Fibroblast of skin of left biceps (primary cell): ENCODE measurements at regions not wholly inside any gene's neighbourhood (a gene's known extent, or its start where the extent isn't known, plus 50 kb on each side); places are given as distances from the start of the nearest gene placed in this dataset.
"Not testable (repeated sequence)": the region's sequence is repeated elsewhere in the genome, so short reads cannot be mapped to it uniquely, and the experiment has no call there.

ENCODE experiments used
- DNase-seq, 2 experiments: peaks; one replicate each; pipeline ENCODE4 v3.0.0-alpha.2; 2013; ENCODE audit warnings: low read depth in 2 of 2

GRCh38 chr1:181257117-181257516 lies 168.6 kb downstream of the IER5 start:
- DNase-seq = no peak

DNA sequence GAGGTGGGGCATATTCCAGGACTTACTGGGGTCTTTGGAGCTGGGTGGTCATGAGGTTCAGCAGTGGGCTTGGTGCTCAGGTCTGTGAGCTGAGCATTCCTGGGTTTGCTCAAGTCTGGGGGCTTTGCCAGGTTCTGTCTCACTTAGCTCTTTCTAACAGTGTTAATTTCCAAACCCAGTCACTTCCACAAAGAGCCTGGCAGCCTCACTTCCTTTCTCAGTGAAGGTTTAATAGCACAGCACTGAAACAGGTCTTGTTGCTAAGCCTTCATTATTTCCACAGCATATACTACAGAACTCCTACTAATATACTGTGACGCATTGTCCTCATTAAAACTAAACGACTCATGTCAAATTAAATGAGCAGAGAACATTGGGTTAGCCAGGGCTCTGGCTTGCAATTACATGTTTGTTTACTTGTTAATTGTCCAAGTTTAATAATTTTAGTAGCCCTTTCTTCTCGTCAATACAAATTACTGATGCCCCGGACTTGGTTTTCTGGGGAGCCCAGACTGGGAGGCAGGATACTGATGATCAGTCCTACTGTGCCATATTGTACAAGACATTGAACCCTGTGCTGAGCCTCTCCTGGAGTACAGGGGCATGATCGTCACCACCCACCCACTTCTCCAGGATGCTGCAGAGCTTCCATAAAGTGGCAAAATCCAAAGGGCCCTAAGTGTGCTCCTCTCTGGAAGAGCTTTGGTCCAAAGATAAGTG lies 170.7 kb downstream of the IER5 start:
- DNase-seq = no peak

- DNase-seq = no peak
Measured at GRCh38 chr1:181260271-181260670, 171.8 kb downstream of the IER5 start.

DNA sequence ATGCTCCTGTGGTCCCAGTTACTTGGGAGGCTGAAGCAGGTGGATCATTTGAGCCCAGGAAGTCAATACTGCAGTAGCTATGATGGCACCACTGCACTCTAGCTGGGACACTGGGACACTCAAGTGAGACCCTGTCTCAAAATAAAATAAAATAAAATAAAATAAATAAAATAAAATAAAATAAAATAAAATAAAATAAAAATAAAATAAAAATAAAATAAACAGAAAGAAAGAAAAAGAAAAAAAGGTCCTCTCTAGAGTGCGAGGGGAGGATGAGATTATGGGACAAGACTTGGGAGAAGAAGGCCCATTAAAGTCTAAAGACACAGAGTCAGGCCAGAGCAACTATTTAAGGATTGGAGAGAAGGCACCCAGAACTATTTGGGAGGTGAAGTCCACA lies 172.5 kb downstream of the IER5 start:
- DNase-seq = no peak

DNA sequence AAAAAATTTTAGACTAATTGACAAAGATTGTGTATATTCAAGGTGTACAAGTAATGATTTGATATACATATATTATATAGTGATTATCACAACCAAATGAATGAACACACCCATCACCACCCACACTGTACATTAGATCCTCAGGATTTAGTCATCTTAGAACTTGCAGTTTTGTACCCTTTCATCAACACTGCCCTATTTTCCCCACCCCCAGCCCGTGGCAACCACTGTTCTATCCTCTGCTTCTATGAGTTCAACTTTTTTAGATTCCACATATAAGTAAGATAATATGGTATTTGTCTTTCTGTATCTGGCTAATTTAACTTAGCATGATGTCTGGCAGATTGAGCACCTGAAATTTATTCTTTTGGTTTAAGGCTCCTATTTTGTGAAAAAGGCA lies 173.6 kb downstream of the IER5 start:
- DNase-seq = no peak

DNA sequence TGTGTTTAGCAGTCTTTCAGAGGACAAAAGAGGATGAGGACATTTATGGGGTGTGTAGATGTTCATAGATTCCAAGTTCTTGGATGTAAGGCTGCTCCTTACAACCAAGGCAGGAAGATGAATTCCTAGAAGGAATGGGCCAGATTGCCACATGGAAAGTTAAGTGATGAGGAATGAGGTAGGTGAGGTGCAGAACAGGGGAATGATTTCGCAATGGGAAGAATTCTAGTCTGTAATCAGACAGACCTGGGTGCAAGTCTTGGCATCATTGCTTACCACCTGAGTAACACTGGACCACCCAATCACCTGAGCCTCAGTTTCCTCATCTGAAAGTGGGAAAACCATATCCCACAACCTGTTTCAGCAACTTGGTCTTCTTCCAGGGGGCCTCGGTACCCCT lies 174.9 kb downstream of the IER5 start:
- no peak for DNase-seq

DNA sequence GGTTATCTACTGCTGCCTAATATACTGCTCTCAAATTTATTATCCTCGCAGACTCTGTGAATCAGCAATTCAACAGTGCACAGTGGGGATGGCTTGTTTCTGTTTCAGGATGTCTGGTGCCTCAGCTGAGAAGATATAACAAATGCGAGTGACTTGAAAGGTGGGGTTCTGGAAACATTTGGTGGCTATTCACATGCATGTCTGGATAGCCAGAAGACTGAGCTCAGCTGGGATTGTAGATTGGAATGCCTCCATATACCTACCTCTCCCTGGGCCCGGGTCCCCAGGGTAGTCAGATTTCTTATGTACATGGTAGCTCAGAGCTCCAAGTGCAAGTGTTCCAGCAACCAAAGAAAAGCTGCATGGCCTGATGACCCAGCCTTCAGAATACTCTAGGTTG lies 176.3 kb downstream of the IER5 start:
- no peak for DNase-seq

GRCh38 chr1:181284978-181285377 lies 196.5 kb downstream of the IER5 start:
- DNase-seq = no peak

- no peak for DNase-seq
Measured at GRCh38 chr1:181295217-181295616, 188.1 kb upstream of the CACNA1E start.

DNA sequence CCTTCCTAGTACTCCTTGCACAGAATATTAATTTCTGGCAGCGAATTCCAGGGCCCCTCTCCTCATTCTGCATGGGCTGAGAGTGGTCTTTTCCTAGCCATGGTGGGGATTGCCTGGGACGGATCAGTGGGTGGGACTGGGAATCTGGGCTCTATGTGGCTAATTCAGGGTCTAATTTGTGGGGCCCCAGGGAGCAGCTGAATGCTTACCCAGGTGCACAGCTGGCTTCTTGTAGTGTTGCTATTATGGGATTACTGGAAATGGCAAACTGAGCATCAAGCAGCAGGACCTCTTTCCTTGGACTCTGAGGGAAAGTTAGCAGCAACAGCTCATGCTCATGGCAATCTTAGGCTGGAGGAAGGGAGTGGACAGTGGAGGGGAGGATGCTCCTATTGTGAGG lies 187.1 kb upstream of the CACNA1E start:
- DNase-seq = no peak

GRCh38 chr1:181308098-181308497 lies 175.2 kb upstream of the CACNA1E start:
- DNase-seq = no peak

- DNase-seq = no peak
Measured at GRCh38 chr1:181310560-181310959, 172.8 kb upstream of the CACNA1E start.

GRCh38 chr1:181312946-181313345 lies 170.4 kb upstream of the CACNA1E start:
- no peak for DNase-seq

GRCh38 chr1:181313466-181313865 lies 169.9 kb upstream of the CACNA1E start:
- no peak for DNase-seq

DNA sequence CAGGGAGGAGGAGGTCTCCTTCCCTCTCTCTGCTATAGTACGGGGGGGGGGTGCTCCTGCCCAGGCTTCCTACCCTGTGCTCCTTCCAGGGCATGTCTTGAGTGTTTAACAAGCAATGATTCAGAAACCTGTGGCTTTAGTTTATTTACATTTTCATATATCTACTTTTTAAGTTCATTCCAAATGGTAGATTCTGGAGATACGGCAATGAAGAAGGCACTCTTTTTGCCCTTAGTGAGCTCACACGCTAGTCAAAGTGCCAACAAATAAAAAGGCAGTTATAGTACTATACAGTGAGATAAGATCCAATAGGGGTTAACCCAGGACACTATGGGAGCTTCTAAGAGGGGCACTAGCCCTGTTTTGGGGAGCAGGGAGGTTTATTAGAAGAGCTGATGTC lies 169.3 kb upstream of the CACNA1E start:
- DNase-seq = no peak

GRCh38 chr1:181314959-181315358 lies 168.4 kb upstream of the CACNA1E start:
- DNase-seq = no peak

GRCh38 chr1:181317261-181317930 lies 165.9 kb upstream of the CACNA1E start:
- DNase-seq = no peak

DNA sequence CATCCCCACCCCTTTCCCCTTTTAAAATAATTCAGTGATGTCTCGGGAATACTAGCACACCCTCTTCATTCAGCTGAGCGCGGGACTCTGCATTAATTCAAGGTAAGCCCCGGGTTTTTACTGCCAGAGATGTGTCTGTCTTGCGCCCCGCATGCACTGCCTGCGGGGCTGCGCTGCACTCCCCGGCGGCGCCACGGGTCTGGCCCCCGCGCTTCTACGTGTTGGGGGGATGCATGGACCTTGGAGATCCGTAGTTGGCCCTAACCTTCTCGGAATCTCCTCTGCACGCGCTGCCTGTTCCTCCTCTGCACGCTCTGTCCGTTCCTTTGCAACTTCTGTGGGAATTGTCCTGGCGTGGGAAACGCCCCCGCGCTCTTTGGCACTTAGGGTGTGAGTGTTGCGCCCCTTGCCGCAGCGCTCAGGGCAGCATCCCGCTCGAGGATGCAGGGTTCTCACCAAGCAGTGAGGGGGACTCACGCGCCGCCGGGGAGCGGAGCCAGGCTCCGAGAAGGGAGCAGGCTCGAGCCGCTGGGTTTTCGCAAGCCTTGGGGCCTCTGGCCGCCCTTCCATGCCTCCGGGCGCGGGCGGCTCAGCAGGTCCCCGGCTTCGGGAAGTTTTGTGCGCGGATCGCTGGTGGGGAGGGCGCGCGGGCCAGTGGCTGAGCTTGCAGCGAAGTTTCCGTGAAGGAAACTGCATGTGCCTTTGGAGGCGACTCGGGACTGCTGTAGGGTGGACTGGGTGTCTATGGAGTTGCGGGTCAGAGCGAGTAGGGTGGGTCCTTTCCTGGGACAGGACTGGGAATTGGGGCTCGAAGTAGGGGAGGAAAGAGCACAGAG lies 165.1 kb upstream of the CACNA1E start:
- no peak for DNase-seq

- no peak for DNase-seq
Measured at GRCh38 chr1:181318858-181319235, 164.5 kb upstream of the CACNA1E start.

DNA sequence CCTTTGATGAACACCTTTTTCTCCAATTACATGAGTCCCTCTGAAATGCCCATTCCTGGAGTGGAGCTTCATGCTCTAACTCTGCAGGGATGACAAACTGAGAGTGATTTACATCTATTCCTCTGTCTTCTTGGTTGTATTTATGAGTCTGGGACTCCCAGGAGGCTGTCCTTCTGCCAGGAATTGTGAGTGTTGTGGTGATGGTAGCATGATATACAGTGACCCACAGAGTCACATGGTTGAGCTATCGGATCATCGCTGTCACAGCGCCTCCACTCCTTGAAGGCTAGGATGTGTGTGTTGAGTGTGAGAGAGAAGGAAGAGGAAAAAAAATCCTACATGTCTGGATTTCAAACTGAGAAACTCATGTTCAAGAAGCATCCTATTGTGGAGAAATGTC lies 163.4 kb upstream of the CACNA1E start:
- no peak for DNase-seq

DNA sequence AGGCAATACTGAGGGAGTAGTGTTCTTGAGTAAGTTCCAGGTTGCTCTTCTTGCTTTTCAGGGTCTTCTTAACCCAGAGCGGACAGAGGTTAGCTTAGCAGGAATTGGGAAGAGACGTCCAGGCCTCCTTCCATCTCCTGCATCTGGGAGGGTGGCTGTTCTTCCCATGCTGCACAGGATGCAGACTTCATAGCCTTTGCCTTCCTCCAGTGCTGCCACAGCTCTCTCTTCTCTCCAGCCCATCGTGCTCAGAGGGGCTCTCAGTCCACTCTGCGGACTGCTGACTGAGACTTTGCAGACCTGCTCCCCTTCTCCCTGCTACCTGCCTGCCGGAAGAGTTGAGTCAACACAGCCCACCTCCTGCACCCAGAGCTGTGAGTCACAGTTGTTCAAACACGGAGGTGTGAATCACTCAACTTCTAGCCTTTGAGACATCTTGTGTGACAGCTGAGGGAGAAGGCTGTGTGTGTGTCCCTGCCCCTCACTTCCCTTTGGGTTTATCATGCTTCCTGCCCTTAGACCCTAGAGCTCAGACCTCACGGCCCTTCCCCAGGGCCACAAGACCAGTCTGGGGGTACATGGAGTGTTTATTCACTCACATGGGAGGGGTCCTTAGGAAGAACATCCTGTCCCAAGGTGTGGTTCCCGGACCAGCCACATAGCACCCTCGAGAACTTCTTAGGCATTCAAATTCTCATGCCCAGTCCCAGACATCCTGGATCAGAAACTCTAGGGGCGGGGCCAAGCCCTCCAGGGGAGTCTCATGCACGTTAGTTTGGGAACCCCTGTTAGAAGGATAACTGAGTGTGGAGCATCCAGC lies 158.3 kb upstream of the CACNA1E start:
- no peak for DNase-seq

GRCh38 chr1:181325765-181326164 lies 157.6 kb upstream of the CACNA1E start:
- not testable (repeated sequence) for DNase-seq
